K562 (cell line): ENCODE measurements at regions not wholly inside any gene's neighbourhood (a gene's known extent, or its start where the extent isn't known, plus 50 kb on each side); places are given as distances from the start of the nearest gene placed in this dataset.
A peak's percentile ranks its signal among the peaks of the same experiment; 100 is the strongest.

Experiments
- ATAC-seq: fragments of 200-7000 bp; cut with Tn5 transposase; 3 replicates; pipeline ENCODE4 v1.9.1; 2020; ENCODE audit warnings: moderate library complexity
- BruUV-seq: library from RNA; stranded (reverse); fragments of 400-500 nt; replicated peaks from 2 replicates; lab custom pipeline; 2021; lab: Mats Ljungman, UMichigan
- CTCF ChIA-PET: fragments of 300-600 bp; formaldehyde crosslinking; extraction: SDS; loops from one replicate; lab custom pipeline; 2021; ENCODE audit warnings: low intra/inter-chr PET ratio; lab: Yijun Ruan, JAX
- POLR2A ChIA-PET: fragments of 300-600, 350-650 bp; sonication (Branson Sonifier 250); formaldehyde crosslinking; extraction: SDS; loops from one replicate; lab custom pipeline; 2021; ENCODE audit warnings: antibody characterized with exemption, inconsistent platforms; lab: Yijun Ruan, JAX
- DNase-seq, 4 experiments: peaks; one replicate each; pipeline versions ENCODE4 v3.0.0 to v3.0.0-alpha.2; 2011 to 2018; ENCODE audit warnings: low spot score in 3 of 4, mixed read lengths in 3 of 4; ENCODE audit errors: extremely low read depth in 1 of 4
- FAIRE-seq: peaks from 2 replicates; lab custom pipeline; 2011; peaks lifted over from hg19 to GRCh38; lab: Jason Lieb, UNC
- H2AFZ ChIP-seq: 2 replicates; pipeline ENCODE4 v1.6.0; 2011; ENCODE audit warnings: low read depth, low read length, control low read depth, inconsistent platforms
- H3K27ac ChIP-seq: fragments of 200-600 bp; 3 replicates; pipeline ENCODE4 v1.8.0; 2011; ENCODE audit warnings: low read depth, mild to moderate bottlenecking, control low read depth, inconsistent platforms, low read length, moderate library complexity, mixed read lengths; ENCODE audit errors: extremely low read depth
- H3K27me3 ChIP-seq, 2 experiments: fragments of 300-600 bp in 1 of 2; 2 replicates in 1 of 2; 3 replicates in 1 of 2; pipeline versions ENCODE4 v1.6.0 to v1.8.0; 2011; ENCODE audit warnings: inconsistent platforms in 2 of 2, low read length in 2 of 2, mild to moderate bottlenecking in 1 of 2, mixed read lengths in 1 of 2, moderate library complexity in 1 of 2; ENCODE audit not compliant: control insufficient read depth in 2 of 2, insufficient read depth in 2 of 2
- H3K36me3 ChIP-seq: fragments of 300-600 bp; 3 replicates; pipeline ENCODE4 v1.8.0; 2011; ENCODE audit warnings: mild to moderate bottlenecking, low read length, inconsistent platforms; ENCODE audit not compliant: control insufficient read depth, insufficient read depth
- H3K4me1 ChIP-seq, 2 experiments: fragments of 200-600 bp in 1 of 2; replicated peaks in 1 of 2; 2 replicates in 1 of 2; 3 replicates in 1 of 2; pipeline versions ENCODE4 v1.5.1 to v1.8.0; 2011; ENCODE audit warnings: inconsistent platforms in 2 of 2, low read length in 2 of 2, mild to moderate bottlenecking in 1 of 2, mixed read lengths in 1 of 2, moderate library complexity in 1 of 2; ENCODE audit not compliant: control insufficient read depth in 2 of 2, insufficient read depth in 2 of 2
- H3K4me2 ChIP-seq: 2 replicates; pipeline ENCODE4 v1.6.1; 2011; ENCODE audit warnings: low read length, control low read depth, inconsistent platforms, mixed read lengths; ENCODE audit not compliant: insufficient read depth
- H3K4me3 ChIP-seq: fragments of 200-600 bp; sonication (generic), shearing (Covaris generic); 2 replicates; pipeline ENCODE4 v1.5.1; 2016; ENCODE audit warnings: control low read depth, inconsistent platforms
- H3K79me2 ChIP-seq: fragments of 200-600 bp; 3 replicates; pipeline ENCODE4 v1.8.0; 2011; ENCODE audit warnings: low read length, inconsistent platforms; ENCODE audit not compliant: control insufficient read depth, insufficient read depth
- H3K9ac ChIP-seq, 2 experiments: 2 replicates each; pipeline versions ENCODE4 v1.6.0 to v1.6.1; 2011; ENCODE audit warnings: low read depth in 2 of 2, low read length in 2 of 2, control low read depth in 1 of 2, inconsistent platforms in 1 of 2, mild to moderate bottlenecking in 1 of 2, mixed read lengths in 1 of 2; ENCODE audit not compliant: insufficient read depth in 1 of 2
- H3K9me1 ChIP-seq: one replicate; pipeline ENCODE4 v1.6.0; 2011; ENCODE audit warnings: inconsistent platforms, mild to moderate bottlenecking, low read length, moderate library complexity; ENCODE audit not compliant: control insufficient read depth, insufficient read depth
- H3K9me3 ChIP-seq: replicated peaks from 2 replicates; pipeline ENCODE4 v1.5.1; 2011; ENCODE audit warnings: low read depth, low read length, inconsistent platforms; ENCODE audit not compliant: control insufficient read depth, insufficient read depth
- H4K20me1 ChIP-seq: replicated peaks from 2 replicates; pipeline ENCODE4 v1.6.1; 2011; ENCODE audit warnings: low read length, inconsistent platforms, mixed read lengths; ENCODE audit not compliant: control insufficient read depth, insufficient read depth
- BCL6 ChIP-seq: fragments of 250-450 bp; sonication (Bioruptor Pico); IDR thresholded peaks from 2 replicates; pipeline ENCODE4 v1.4.0; 2020
- BDP1 ChIP-seq: IDR thresholded peaks from 3 replicates; pipeline ENCODE4 v1.6.1; 2011; ENCODE audit not compliant: insufficient read length, insufficient read depth
- DLX4 ChIP-seq: fragments of 250-450 bp; sonication (Bioruptor Pico); IDR thresholded peaks from 2 replicates; pipeline ENCODE4 v1.6.1; 2021; ENCODE audit warnings: mild to moderate bottlenecking
- EZH2 ChIP-seq: IDR thresholded peaks from 2 replicates; pipeline ENCODE4 v1.6.1; 2012; ENCODE audit warnings: low read depth, mild to moderate bottlenecking, inconsistent platforms, low read length, borderline replicate concordance
- GABPB1 ChIP-seq: sonication (generic); formaldehyde crosslinking; IDR thresholded peaks from 2 replicates; pipeline ENCODE4 v1.8.0; 2022; ENCODE audit warnings: mild to moderate bottlenecking, missing genetic modification reagents
- GATA2 ChIP-seq: sonication (generic); formaldehyde crosslinking; IDR thresholded peaks from 2 replicates; pipeline ENCODE4 v1.4.0; 2020; ENCODE audit warnings: mild to moderate bottlenecking, missing genetic modification reagents
- HNRNPK ChIP-seq: fragments of 200-400 bp; formaldehyde crosslinking; IDR thresholded peaks from one replicate; pipeline ENCODE4 v1.6.1; 2018; ENCODE audit warnings: mild to moderate bottlenecking, low read depth, low read length; ENCODE audit not compliant: poor library complexity, severe bottlenecking
- NFIC ChIP-seq: fragments of 450-650 bp; IDR thresholded peaks from 2 replicates; pipeline ENCODE4 v1.6.1; 2017; ENCODE audit warnings: mild to moderate bottlenecking, inconsistent platforms
- NR2F6 ChIP-seq: fragments of 450-650 bp; formaldehyde crosslinking; IDR thresholded peaks from 2 replicates; pipeline ENCODE4 v1.4.0; 2020; ENCODE audit warnings: mild to moderate bottlenecking
- RBM25 ChIP-seq: fragments of 200-400 bp; formaldehyde crosslinking; IDR thresholded peaks from 2 replicates; pipeline ENCODE4 v1.6.1; 2018; ENCODE audit warnings: low read length, low read depth, moderate library complexity; ENCODE audit not compliant: severe bottlenecking
- THRAP3 ChIP-seq: fragments of 450-650 bp; IDR thresholded peaks from 2 replicates; pipeline ENCODE4 v1.6.1; 2016; ENCODE audit warnings: mild to moderate bottlenecking, inconsistent platforms, borderline replicate concordance
- XRCC5 ChIP-seq: fragments of 200-400 bp; formaldehyde crosslinking; IDR thresholded peaks from 2 replicates; pipeline ENCODE4 v1.6.1; 2017; ENCODE audit warnings: low read depth, mild to moderate bottlenecking, low read length
- ZNF253 ChIP-seq: fragments of 250-450 bp; sonication (Bioruptor Pico); conservative IDR thresholded peaks from 2 replicates; pipeline ENCODE4 v1.6.1; 2021; ENCODE audit warnings: mild to moderate bottlenecking
- ZNF41 ChIP-seq: fragments of 250-450 bp; sonication (Bioruptor Pico); conservative IDR thresholded peaks from 2 replicates; pipeline ENCODE4 v1.4.0; 2020; ENCODE audit warnings: mild to moderate bottlenecking
- ZNF75A ChIP-seq: fragments of 450-650 bp; formaldehyde crosslinking; IDR thresholded peaks from 2 replicates; pipeline ENCODE4 v1.4.0; 2020; ENCODE audit warnings: mild to moderate bottlenecking
- whole genome bisulfite sequencing: fragments of 100-300 bp; shearing (Covaris generic); methylation state at CpG from one replicate; pipeline ENCODE4 v1.1.6; 2016; ENCODE audit warnings: low coverage, mixed read lengths; ENCODE audit not compliant: insufficient coverage; ENCODE audit errors: missing lambda C conversion rate; 5-methylcytosine and 5-hydroxymethylcytosine counted together
- in situ Hi-C: fragments of 300-500 bp; cut with MboI; formaldehyde crosslinking; loops from 4 replicates; pipeline ENCODE4 v1.15.0; 2018; ENCODE audit warnings: inconsistent platforms, mixed read lengths
- intact Hi-C: fragments of 100-400 bp; cut with micrococcal nuclease; formaldehyde crosslinking; loops from 2 replicates; pipeline ENCODE4 v1.14.2; 2022
- TF ChIP-seq, protein P1 (sequence below), 2 experiments: fragments of 450-650 bp; IDR thresholded peaks; 2 replicates each; pipeline ENCODE4 v1.6.1; 2016

- TF ChIP-seq EZH2 = no peak
These were observed 105.5 kb upstream of the LCORL start (continued) for GRCh38 chr4:18127030-18127429.

DNA sequence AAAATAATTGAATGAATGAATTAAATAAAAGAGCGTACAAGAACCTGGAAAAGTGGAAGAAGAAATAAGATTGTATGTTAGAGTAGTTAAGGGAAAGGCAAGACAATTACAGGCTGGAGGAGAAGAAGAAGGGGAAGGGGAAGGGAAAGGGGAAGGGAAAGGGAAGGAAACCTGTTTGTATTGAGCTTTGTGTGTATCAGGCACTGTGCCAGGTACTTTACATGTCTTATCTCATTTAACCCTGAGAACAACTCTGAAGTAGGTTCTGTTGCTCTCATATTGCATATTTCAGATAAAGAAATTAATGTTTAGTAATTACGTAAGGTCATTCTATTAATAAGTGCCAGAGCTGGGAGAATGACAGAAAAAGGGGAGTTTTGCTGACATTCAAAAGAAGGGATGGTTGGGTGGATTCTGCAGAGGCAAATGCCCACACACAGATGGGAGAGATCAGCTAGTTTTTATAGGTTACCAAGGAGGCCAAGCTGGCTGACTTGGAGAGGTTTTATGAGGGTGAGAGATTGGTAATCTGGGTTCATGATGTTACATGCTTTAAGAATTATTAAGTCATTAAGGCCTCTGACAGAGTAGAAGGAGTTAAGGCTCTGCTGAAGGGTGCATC lies 92.3 kb upstream of the LCORL start:
- H3K9me1 ChIP-seq = no peaks in the 10 kb centered on the region

More for the DNA sequence above, 92.3 kb upstream of the LCORL start:
- no peak overlapping the region for H3K4me2 ChIP-seq
- POLR2A ChIA-PET = no interaction called here
- H2AFZ ChIP-seq = no peak overlapping the region
- intact Hi-C loops = no loop called here
- H3K9me3 ChIP-seq = no peaks in the 10 kb centered on the region
- TF ChIP-seq ZNF253 (no peak), DLX4 (no peak), THRAP3 (no peak), XRCC5 (no peak), BDP1 (no peak), NFIC (peak; percentile 54), ZNF75A (CRISPR knock-in tag) (no peak), GATA2 (CRISPR knock-in tag) (no peak), RBM25 (peak; percentile 28), BCL6 (no peak), NR2F6 (CRISPR knock-in tag) (no peak), GABPB1 (CRISPR knock-in tag) (no peak), HNRNPK (peak; percentile 37), ZNF41 (CRISPR knock-in tag) (no peak)
- TF ChIP-seq, protein P1, sequence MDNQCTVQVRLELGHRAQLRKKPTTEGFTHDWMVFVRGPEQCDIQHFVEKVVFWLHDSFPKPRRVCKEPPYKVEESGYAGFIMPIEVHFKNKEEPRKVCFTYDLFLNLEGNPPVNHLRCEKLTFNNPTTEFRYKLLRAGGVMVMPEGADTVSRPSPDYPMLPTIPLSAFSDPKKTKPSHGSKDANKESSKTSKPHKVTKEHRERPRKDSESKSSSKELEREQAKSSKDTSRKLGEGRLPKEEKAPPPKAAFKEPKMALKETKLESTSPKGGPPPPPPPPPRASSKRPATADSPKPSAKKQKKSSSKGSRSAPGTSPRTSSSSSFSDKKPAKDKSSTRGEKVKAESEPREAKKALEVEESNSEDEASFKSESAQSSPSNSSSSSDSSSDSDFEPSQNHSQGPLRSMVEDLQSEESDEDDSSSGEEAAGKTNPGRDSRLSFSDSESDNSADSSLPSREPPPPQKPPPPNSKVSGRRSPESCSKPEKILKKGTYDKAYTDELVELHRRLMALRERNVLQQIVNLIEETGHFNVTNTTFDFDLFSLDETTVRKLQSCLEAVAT (IDR thresholded peaks at IDR 0.05) = no peak
- TF ChIP-seq, all 486 proteins: peak for 3
- no peak overlapping the region for H3K9ac ChIP-seq
- 13% methylated on average over 2 of the region's 2 CpGs for WGBS
- ATAC-seq (no peak), FAIRE-seq (no peak), DNase-seq (no peak)
- H3K4me1 ChIP-seq = no peaks in the 10 kb centered on the region
- peaks cover 0 to 4% of the 10 kb centered on the region in 2 experiments; a peak in 1 of 5 replicates for H3K27me3 ChIP-seq
- H3K79me2 ChIP-seq = no peaks in the 10 kb centered on the region
- no TSS peak for BruUV-seq
- no peak overlapping the region for H3K27ac ChIP-seq
- CTCF ChIA-PET = no interaction called here
- H3K36me3 ChIP-seq = no peaks in the 10 kb centered on the region
- in situ Hi-C loops = no loop called here
- H4K20me1 ChIP-seq = no peaks in the 10 kb centered on the region; the same call in 1 of the 2 replicates
- no peak overlapping the region for H3K4me3 ChIP-seq
